ENCODE measurements at regions not wholly inside any gene's neighbourhood (a gene's known extent, or its start where the extent isn't known, plus 50 kb on each side); places are given as distances from the start of the nearest gene placed in this dataset.

DNA sequence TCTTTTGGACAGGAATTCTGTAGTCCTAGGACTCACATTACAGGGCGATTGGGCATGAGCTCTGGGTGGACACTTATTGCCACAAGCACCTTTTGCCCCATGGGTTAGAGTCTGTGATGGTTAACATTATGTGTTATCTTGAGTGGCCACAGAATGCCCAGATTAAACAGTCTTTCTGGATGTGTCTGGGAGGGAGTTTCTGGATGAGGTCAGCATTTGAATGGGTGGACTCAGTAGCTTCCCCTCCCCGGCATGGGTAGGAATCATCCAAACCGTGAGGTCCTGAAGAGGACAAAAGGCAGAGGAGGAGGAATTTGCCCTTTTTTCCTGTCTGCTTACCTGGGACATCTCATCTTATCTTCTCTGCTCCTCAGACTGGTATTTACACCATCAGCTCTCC is 85.6 kb downstream of the BMP4 start:
- no peak overlapping the region for H3K4me3 ChIP-seq
- POLR2A ChIA-PET, result no interaction called here
- WGBS (ENCODE audit: missing lambda C conversion rate), result 51% methylated on average over 3 of the region's 3 CpGs
- TF ChIP-seq ZC3H11A (IDR thresholded peaks at IDR 0.05) (no peak), FOSB (CRISPR knock-in tag; IDR thresholded peaks at IDR 0.05) (no peak), NPAS2 (CRISPR knock-in tag; IDR thresholded peaks at IDR 0.05; ENCODE audit: borderline replicate concordance) (no peak), ZFP36 (IDR thresholded peaks at IDR 0.05; ENCODE audit: borderline replicate concordance, partially characterized antibody) (no peak), HOXB5 (CRISPR knock-in tag; IDR thresholded peaks at IDR 0.05) (no peak), MAFK (IDR thresholded peaks at IDR 0.05; ENCODE audit: partially characterized antibody) (no peak)
- no peaks in the 10 kb centered on the region; the same call in 2 of the 3 replicates for H3K4me1 ChIP-seq
- FAIRE-seq (no peak), ATAC-seq (no peak), DNase-seq (ENCODE audit: low read depth in 1 of 2, low spot score in 1 of 2) (no peak)
- no peaks in the 10 kb centered on the region for H3K9me3 ChIP-seq
- H3K4me2 ChIP-seq, result no peak overlapping the region
- CTCF ChIA-PET, result interaction anchor here (0.5 to 1.0 kb wide), 3 partner anchors 14 to 714 kb away, joined by 3 read pairs; no protein-coding TSS in a partner anchor
- H3K27ac ChIP-seq, result no peak overlapping the region

DNA sequence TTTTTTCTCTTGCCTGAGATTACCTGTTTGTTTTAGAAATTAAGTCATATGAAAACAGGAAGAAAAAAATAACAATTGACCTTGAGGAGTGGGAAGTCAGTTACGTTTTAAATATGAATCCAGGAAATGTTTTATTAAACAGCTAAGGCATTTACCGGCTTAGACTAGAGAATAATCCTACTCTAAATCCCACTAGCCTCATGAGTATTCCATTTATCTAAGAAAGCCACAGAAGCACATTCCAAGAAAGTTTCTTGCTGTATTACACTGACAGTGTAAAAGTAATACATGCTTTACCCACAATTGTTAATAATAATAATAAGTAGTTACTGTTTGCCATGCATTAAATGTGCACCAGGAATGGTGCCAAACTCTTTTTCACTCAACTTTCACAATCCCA is 90.9 kb downstream of the BMP4 start:
- Histone ChIP-seq H3K4me1 (no peaks in the 10 kb centered on the region), H3K9me3 (no peaks in the 10 kb centered on the region), H3K4me2 (no peak overlapping the region), H3K4me3 (no peak overlapping the region), H3K27ac (no peak overlapping the region)
- CTCF ChIA-PET, result no interaction called here
- POLR2A ChIA-PET, result no interaction called here
- DNase-seq (ENCODE audit: low read depth in 1 of 2, low spot score in 1 of 2) (no peak), ATAC-seq (no peak), FAIRE-seq (no peak)
- TF ChIP-seq NPAS2 (CRISPR knock-in tag; IDR thresholded peaks at IDR 0.05; ENCODE audit: borderline replicate concordance), result no peak
- TF ChIP-seq MAZ (IDR thresholded peaks at IDR 0.05; ENCODE audit: borderline replicate concordance, low read depth, low read length), result no peak
- no peak for TF ChIP-seq TFCP2L1 (CRISPR knock-in tag; IDR thresholded peaks at IDR 0.05)
- TF ChIP-seq, protein P1, sequence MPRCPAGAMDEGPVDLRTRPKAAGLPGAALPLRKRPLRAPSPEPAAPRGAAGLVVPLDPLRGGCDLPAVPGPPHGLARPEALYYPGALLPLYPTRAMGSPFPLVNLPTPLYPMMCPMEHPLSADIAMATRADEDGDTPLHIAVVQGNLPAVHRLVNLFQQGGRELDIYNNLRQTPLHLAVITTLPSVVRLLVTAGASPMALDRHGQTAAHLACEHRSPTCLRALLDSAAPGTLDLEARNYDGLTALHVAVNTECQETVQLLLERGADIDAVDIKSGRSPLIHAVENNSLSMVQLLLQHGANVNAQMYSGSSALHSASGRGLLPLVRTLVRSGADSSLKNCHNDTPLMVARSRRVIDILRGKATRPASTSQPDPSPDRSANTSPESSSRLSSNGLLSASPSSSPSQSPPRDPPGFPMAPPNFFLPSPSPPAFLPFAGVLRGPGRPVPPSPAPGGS (IDR thresholded peaks at IDR 0.05), result no peak
- TF ChIP-seq ESRRA (IDR thresholded peaks at IDR 0.05; ENCODE audit: borderline replicate concordance, low read length), result no peak
- TF ChIP-seq, protein P2, sequence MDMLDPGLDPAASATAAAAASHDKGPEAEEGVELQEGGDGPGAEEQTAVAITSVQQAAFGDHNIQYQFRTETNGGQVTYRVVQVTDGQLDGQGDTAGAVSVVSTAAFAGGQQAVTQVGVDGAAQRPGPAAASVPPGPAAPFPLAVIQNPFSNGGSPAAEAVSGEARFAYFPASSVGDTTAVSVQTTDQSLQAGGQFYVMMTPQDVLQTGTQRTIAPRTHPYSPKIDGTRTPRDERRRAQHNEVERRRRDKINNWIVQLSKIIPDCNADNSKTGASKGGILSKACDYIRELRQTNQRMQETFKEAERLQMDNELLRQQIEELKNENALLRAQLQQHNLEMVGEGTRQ (IDR thresholded peaks at IDR 0.05), result no peak
- no peak for TF ChIP-seq ZNF302 (CRISPR knock-in tag; IDR thresholded peaks at IDR 0.05)
- TF ChIP-seq SMC3 (IDR thresholded peaks at IDR 0.05), result no peak
- TF ChIP-seq RARB (CRISPR knock-in tag; IDR thresholded peaks at IDR 0.05), result no peak
- no peak for TF ChIP-seq NFE2L2 (conservative IDR thresholded peaks at IDR 0.05; ENCODE audit: low read length)
- TF ChIP-seq, protein P3, sequence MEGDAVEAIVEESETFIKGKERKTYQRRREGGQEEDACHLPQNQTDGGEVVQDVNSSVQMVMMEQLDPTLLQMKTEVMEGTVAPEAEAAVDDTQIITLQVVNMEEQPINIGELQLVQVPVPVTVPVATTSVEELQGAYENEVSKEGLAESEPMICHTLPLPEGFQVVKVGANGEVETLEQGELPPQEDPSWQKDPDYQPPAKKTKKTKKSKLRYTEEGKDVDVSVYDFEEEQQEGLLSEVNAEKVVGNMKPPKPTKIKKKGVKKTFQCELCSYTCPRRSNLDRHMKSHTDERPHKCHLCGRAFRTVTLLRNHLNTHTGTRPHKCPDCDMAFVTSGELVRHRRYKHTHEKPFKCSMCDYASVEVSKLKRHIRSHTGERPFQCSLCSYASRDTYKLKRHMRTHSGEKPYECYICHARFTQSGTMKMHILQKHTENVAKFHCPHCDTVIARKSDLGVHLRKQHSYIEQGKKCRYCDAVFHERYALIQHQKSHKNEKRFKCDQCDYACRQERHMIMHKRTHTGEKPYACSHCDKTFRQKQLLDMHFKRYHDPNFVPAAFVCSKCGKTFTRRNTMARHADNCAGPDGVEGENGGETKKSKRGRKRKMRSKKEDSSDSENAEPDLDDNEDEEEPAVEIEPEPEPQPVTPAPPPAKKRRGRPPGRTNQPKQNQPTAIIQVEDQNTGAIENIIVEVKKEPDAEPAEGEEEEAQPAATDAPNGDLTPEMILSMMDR (IDR thresholded peaks at IDR 0.05), result no peak
- no peak for TF ChIP-seq JUNB (IDR thresholded peaks at IDR 0.05)
- TF ChIP-seq NR3C1 (IDR thresholded peaks at IDR 0.05), result no peak
- TF ChIP-seq FOXS1 (CRISPR knock-in tag; IDR thresholded peaks at IDR 0.05), result no peak
- TF ChIP-seq RNF2 (IDR thresholded peaks at IDR 0.05; ENCODE audit: borderline replicate concordance, low read depth), result no peak
- TF ChIP-seq ZC3H11A (IDR thresholded peaks at IDR 0.05), result no peak
- WGBS (ENCODE audit: missing lambda C conversion rate), result 53% methylated on average over 2 of the region's 2 CpGs

DNA sequence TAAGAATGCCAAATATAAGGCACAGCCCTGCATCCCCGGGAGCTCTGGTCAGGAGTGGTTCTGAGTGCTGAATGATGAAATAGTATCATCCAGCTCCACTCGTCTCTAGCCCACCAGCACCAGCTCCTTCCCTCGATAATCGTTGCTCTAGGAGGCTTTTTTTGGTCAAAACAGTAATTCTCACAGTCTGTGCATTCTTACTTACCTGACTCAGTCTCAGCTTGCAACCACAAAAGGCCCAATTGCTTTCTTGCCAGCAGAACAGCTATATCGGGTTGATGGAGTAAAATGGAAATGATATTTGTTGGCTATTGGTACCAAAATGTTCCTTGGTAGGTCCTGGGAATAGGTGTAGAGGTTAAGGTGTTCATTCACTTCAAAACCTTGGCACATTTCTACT is 94.8 kb downstream of the BMP4 start:
- ATAC-seq (no peak), FAIRE-seq (no peak), DNase-seq (ENCODE audit: low read depth in 1 of 2, low spot score in 1 of 2) (no peak)
- CTCF ChIA-PET, result interaction anchor here (0.8 to 1.3 kb wide), 2 partner anchors 49 to 486 kb away, joined by 3 to 4 read pairs; no protein-coding TSS in a partner anchor
- H3K4me3 ChIP-seq, result no peak overlapping the region
- WGBS (ENCODE audit: missing lambda C conversion rate), result 89% methylated on average over 5 of the region's 5 CpGs
- H3K4me1 ChIP-seq, result peaks cover 4% of the 10 kb centered on the region; the same call in 1 of the 3 replicates
- H3K4me2 ChIP-seq, result no peak overlapping the region
- POLR2A ChIA-PET, result no interaction called here
- H3K27ac ChIP-seq, result no peak overlapping the region
- no peak for TF ChIP-seq ZSCAN20 (CRISPR knock-in tag; IDR thresholded peaks at IDR 0.05)
- TF ChIP-seq, protein P4, sequence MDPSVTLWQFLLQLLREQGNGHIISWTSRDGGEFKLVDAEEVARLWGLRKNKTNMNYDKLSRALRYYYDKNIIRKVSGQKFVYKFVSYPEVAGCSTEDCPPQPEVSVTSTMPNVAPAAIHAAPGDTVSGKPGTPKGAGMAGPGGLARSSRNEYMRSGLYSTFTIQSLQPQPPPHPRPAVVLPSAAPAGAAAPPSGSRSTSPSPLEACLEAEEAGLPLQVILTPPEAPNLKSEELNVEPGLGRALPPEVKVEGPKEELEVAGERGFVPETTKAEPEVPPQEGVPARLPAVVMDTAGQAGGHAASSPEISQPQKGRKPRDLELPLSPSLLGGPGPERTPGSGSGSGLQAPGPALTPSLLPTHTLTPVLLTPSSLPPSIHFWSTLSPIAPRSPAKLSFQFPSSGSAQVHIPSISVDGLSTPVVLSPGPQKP (IDR thresholded peaks at IDR 0.05; ENCODE audit: low read depth, low read length), result no peak
- TF ChIP-seq, protein P5, sequence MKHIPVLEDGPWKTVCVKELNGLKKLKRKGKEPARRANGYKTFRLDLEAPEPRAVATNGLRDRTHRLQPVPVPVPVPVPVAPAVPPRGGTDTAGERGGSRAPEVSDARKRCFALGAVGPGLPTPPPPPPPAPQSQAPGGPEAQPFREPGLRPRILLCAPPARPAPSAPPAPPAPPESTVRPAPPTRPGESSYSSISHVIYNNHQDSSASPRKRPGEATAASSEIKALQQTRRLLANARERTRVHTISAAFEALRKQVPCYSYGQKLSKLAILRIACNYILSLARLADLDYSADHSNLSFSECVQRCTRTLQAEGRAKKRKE (CRISPR knock-in tag; IDR thresholded peaks at IDR 0.05; ENCODE audit: low read depth), result no peak
- H3K9me3 ChIP-seq, result no peaks in the 10 kb centered on the region

All from A549 (cell line).